ENCODE measurements at regions not wholly inside any gene's neighbourhood (a gene's known extent, or its start where the extent isn't known, plus 50 kb on each side); places are given as distances from the start of the nearest gene placed in this dataset.

DNA sequence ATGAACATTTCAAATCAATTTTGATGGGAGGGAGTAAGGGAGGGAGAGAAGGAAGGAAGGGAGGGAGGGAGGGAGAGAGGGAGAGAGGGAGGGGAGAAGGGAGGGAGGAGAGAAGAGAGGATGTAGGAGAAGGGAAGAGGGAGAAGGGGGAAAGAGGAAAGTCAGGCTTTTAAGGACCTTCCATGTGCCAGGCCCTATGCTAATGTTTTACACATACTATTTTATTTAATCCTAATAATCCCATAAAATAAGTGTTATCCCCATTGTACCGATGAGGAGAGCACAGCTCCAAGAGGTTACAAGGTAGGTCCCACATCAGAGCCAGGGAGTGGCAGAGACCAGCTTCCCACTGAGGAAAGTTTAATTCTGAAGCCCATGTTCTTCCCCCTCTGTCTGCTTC is 341.9 kb downstream of the RAB28 start:
- H3K9me3 ChIP-seq: no peaks in the 10 kb centered on the region
- DNase-seq (ENCODE audit: low spot score): no peak
- no peaks in the 10 kb centered on the region for H3K4me1 ChIP-seq (replicated peaks)
- TF ChIP-seq CTCF (IDR thresholded peaks at IDR 0.05): no peak
- TF ChIP-seq POLR2AphosphoS5 (IDR thresholded peaks at IDR 0.05): no peak
- TF ChIP-seq POLR2A (IDR thresholded peaks at IDR 0.05): no peak
- 85% methylated on average over 1 of the region's 1 CpG for WGBS
- H3K4me3 ChIP-seq: no peak overlapping the region
- H3K36me3 ChIP-seq: no peaks in the 10 kb centered on the region
- no peaks in the 10 kb centered on the region for H3K27me3 ChIP-seq (replicated peaks; ENCODE audit: insufficient read depth)
- intact Hi-C loops (cut with DNase I): no loop called here
- no peak overlapping the region for H3K27ac ChIP-seq

- no peaks in the 10 kb centered on the region for H3K27me3 ChIP-seq (replicated peaks; ENCODE audit: insufficient read depth)
- no peak for DNase-seq (ENCODE audit: low spot score)
- H3K4me3 ChIP-seq: no peak overlapping the region
- no peaks in the 10 kb centered on the region for H3K4me1 ChIP-seq (replicated peaks)
- intact Hi-C loops (cut with DNase I): no loop called here
- WGBS: 59% methylated on average over 2 of the region's 2 CpGs
- TF ChIP-seq CTCF (IDR thresholded peaks at IDR 0.05) (no peak), POLR2A (IDR thresholded peaks at IDR 0.05) (no peak), POLR2AphosphoS5 (IDR thresholded peaks at IDR 0.05) (no peak)
- no peaks in the 10 kb centered on the region for H3K36me3 ChIP-seq
- no peak overlapping the region for H3K27ac ChIP-seq
- H3K9me3 ChIP-seq: no peaks in the 10 kb centered on the region
These were observed 346.8 kb downstream of the RAB28 start for GRCh38 chr4:13137390-13137789.

GRCh38 chr4:13133700-13134099 is 350.4 kb downstream of the RAB28 start:
- Histone ChIP-seq H3K4me1 (replicated peaks) (no peaks in the 10 kb centered on the region), H3K27me3 (replicated peaks; ENCODE audit: insufficient read depth) (no peaks in the 10 kb centered on the region), H3K36me3 (no peaks in the 10 kb centered on the region), H3K27ac (no peak overlapping the region), H3K9me3 (no peaks in the 10 kb centered on the region), H3K4me3 (no peak overlapping the region)
- 92% methylated on average over 3 of the region's 4 CpGs for WGBS
- no peak for TF ChIP-seq POLR2A (IDR thresholded peaks at IDR 0.05)
- no peak for TF ChIP-seq POLR2AphosphoS5 (IDR thresholded peaks at IDR 0.05)
- TF ChIP-seq CTCF (IDR thresholded peaks at IDR 0.05): no peak
- no peak for DNase-seq (ENCODE audit: low spot score)
- intact Hi-C loops (cut with DNase I): no loop called here

GRCh38 chr4:13130848-13131247 is 353.3 kb downstream of the RAB28 start:
- no peak overlapping the region for H3K27ac ChIP-seq
- H3K4me3 ChIP-seq: no peak overlapping the region
- 57% methylated on average over 3 of the region's 3 CpGs for WGBS
- no peaks in the 10 kb centered on the region for H3K36me3 ChIP-seq
- DNase-seq (ENCODE audit: low spot score): no peak
- no peaks in the 10 kb centered on the region for H3K27me3 ChIP-seq (replicated peaks; ENCODE audit: insufficient read depth)
- TF ChIP-seq POLR2AphosphoS5 (IDR thresholded peaks at IDR 0.05) (no peak), POLR2A (IDR thresholded peaks at IDR 0.05) (no peak), CTCF (IDR thresholded peaks at IDR 0.05) (no peak)
- intact Hi-C loops (cut with DNase I): no loop called here
- no peaks in the 10 kb centered on the region for H3K9me3 ChIP-seq
- no peaks in the 10 kb centered on the region for H3K4me1 ChIP-seq (replicated peaks)

DNA sequence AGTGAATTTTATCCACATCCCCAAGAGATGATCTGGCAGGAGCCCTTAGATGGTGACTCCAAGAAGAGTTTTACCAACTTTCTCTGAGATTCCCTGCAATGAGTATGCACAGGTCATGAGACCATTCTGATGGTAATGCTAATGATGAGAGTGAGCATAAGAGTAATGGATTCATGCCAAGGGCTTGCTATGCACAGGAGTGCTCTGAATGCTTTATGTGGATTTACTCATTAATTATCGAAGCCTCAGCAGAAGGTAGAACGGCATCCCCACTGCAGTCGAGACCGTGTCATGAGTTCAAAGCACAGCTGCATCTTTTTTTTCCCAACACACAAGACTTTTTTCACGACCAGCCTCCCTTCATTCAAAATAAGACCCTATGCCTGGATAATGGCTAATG is 355.0 kb downstream of the RAB28 start:
- Histone ChIP-seq H3K27ac (no peak overlapping the region), H3K36me3 (no peaks in the 10 kb centered on the region), H3K9me3 (no peaks in the 10 kb centered on the region), H3K4me1 (replicated peaks) (no peaks in the 10 kb centered on the region), H3K4me3 (no peak overlapping the region), H3K27me3 (replicated peaks; ENCODE audit: insufficient read depth) (no peaks in the 10 kb centered on the region)
- intact Hi-C loops (cut with DNase I): no loop called here
- 87% methylated on average over 5 of the region's 5 CpGs for WGBS
- TF ChIP-seq CTCF (IDR thresholded peaks at IDR 0.05): no peak
- no peak for DNase-seq (ENCODE audit: low spot score)
